Glutamatergic neuron (in vitro differentiated cells): ENCODE measurements at regions not wholly inside any gene's neighbourhood (a gene's known extent, or its start where the extent isn't known, plus 50 kb on each side); places are given as distances from the start of the nearest gene placed in this dataset.

Experiments
- DNase-seq: peaks from one replicate; pipeline ENCODE4 v3.0.0; 2022
- H3K27ac Mint-ChIP-seq: one replicate; pipeline ENCODE4 v1.8.0; 2020; ENCODE audit warnings: mild to moderate bottlenecking, mixed read lengths, inconsistent platforms; ENCODE audit not compliant: unreplicated experiment
- H3K27me3 Mint-ChIP-seq: one replicate; pipeline ENCODE4 v1.8.0; 2020; ENCODE audit warnings: mild to moderate bottlenecking, moderate library complexity, mixed read lengths, inconsistent platforms; ENCODE audit not compliant: unreplicated experiment
- H3K36me3 Mint-ChIP-seq: one replicate; pipeline ENCODE4 v1.8.0; 2020; ENCODE audit warnings: mild to moderate bottlenecking, mixed read lengths, inconsistent platforms; ENCODE audit not compliant: unreplicated experiment
- H3K4me1 Mint-ChIP-seq: one replicate; pipeline ENCODE4 v1.8.0; 2020; ENCODE audit warnings: mild to moderate bottlenecking, low read depth, mixed read lengths, inconsistent platforms; ENCODE audit not compliant: unreplicated experiment
- H3K4me3 Mint-ChIP-seq: one replicate; pipeline ENCODE4 v1.8.0; 2020; ENCODE audit warnings: mild to moderate bottlenecking, mixed read lengths, inconsistent platforms; ENCODE audit not compliant: unreplicated experiment
- H3K9me3 Mint-ChIP-seq: one replicate; pipeline ENCODE4 v1.8.0; 2020; ENCODE audit warnings: mild to moderate bottlenecking, moderate library complexity, mixed read lengths, inconsistent platforms; ENCODE audit not compliant: unreplicated experiment
- CTCF ChIP-seq: fragments of 200-600 bp; sonication (generic); IDR thresholded peaks from one replicate; pipeline ENCODE4 v1.5.0; 2021; ENCODE audit not compliant: partially characterized antibody, unreplicated experiment

- no peak for DNase-seq
- Mint-ChIP-seq H3K36me3 (no peaks in the 10 kb centered on the region), H3K4me3 (no peak overlapping the region), H3K4me1 (no peaks in the 10 kb centered on the region), H3K27me3 (peaks cover 3% of the 10 kb centered on the region), H3K27ac (no peak overlapping the region), H3K9me3 (no peaks in the 10 kb centered on the region)
- TF ChIP-seq CTCF: no peak
Observed at GRCh38 chr10:4004144-4004543, 219.1 kb upstream of the KLF6 start.

- Mint-ChIP-seq H3K27ac (no peak overlapping the region), H3K4me3 (no peak overlapping the region), H3K4me1 (no peaks in the 10 kb centered on the region)
Observed at GRCh38 chr10:4003348-4003973, 218.5 kb upstream of the KLF6 start.

GRCh38 chr10:4001811-4002210 lies 216.8 kb upstream of the KLF6 start:
- no peaks in the 10 kb centered on the region for H3K36me3 Mint-ChIP-seq
- H3K27ac Mint-ChIP-seq: no peak overlapping the region
- no peaks in the 10 kb centered on the region for H3K4me1 Mint-ChIP-seq
- no peaks in the 10 kb centered on the region for H3K27me3 Mint-ChIP-seq
- no peak overlapping the region for H3K4me3 Mint-ChIP-seq
- no peak for TF ChIP-seq CTCF
- no peaks in the 10 kb centered on the region for H3K9me3 Mint-ChIP-seq
- DNase-seq: no peak

More at GRCh38 chr10:4003348-4003973, 218.5 kb upstream of the KLF6 start:
- peaks cover 3% of the 10 kb centered on the region for H3K27me3 Mint-ChIP-seq
- no peak for DNase-seq
- no peaks in the 10 kb centered on the region for H3K36me3 Mint-ChIP-seq
- H3K9me3 Mint-ChIP-seq: no peaks in the 10 kb centered on the region
- TF ChIP-seq CTCF: no peak

GRCh38 chr10:3999642-4000041 lies 214.6 kb upstream of the KLF6 start:
- Mint-ChIP-seq H3K4me3 (no peak overlapping the region), H3K36me3 (no peaks in the 10 kb centered on the region), H3K9me3 (no peaks in the 10 kb centered on the region), H3K4me1 (no peaks in the 10 kb centered on the region), H3K27me3 (no peaks in the 10 kb centered on the region), H3K27ac (no peak overlapping the region)
- no peak for TF ChIP-seq CTCF
- DNase-seq: no peak

- no peak overlapping the region for H3K4me3 Mint-ChIP-seq
- no peak for TF ChIP-seq CTCF
- H3K27me3 Mint-ChIP-seq: peaks cover 4% of the 10 kb centered on the region
- no peaks in the 10 kb centered on the region for H3K9me3 Mint-ChIP-seq
- H3K36me3 Mint-ChIP-seq: no peaks in the 10 kb centered on the region
- DNase-seq: no peak
- no peaks in the 10 kb centered on the region for H3K4me1 Mint-ChIP-seq
- no peak overlapping the region for H3K27ac Mint-ChIP-seq
Observed at GRCh38 chr10:3996697-3997096, 211.7 kb upstream of the KLF6 start.
